ENCODE measurements at regions not wholly inside any gene's neighbourhood (a gene's known extent, or its start where the extent isn't known, plus 50 kb on each side); places are given as distances from the start of the nearest gene placed in this dataset.

DNA sequence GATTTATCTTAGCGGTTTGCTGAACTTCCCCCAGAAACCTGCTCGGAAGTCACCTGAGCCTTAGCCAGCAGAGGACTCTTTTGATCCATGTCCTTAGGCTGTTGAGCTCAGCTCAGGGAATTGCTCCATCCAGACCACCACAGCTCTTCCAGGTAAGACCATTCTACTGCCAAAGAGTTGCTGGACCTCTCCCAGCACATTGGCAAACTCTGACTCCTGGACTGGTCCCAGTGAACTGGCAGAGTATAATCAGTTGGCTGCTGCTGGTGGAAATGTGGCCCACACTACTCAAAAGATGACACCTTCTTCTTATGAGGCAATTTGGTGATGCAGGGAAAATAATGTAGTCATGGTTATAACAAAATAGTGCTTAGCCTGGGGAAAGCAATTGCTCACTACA is 308.8 kb upstream of the FIGN start:
- TF ChIP-seq, protein P1, sequence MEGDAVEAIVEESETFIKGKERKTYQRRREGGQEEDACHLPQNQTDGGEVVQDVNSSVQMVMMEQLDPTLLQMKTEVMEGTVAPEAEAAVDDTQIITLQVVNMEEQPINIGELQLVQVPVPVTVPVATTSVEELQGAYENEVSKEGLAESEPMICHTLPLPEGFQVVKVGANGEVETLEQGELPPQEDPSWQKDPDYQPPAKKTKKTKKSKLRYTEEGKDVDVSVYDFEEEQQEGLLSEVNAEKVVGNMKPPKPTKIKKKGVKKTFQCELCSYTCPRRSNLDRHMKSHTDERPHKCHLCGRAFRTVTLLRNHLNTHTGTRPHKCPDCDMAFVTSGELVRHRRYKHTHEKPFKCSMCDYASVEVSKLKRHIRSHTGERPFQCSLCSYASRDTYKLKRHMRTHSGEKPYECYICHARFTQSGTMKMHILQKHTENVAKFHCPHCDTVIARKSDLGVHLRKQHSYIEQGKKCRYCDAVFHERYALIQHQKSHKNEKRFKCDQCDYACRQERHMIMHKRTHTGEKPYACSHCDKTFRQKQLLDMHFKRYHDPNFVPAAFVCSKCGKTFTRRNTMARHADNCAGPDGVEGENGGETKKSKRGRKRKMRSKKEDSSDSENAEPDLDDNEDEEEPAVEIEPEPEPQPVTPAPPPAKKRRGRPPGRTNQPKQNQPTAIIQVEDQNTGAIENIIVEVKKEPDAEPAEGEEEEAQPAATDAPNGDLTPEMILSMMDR (IDR thresholded peaks at IDR 0.05; ENCODE audit: borderline replicate concordance, insufficient read depth, low read depth, low read length) = no peak

DNA sequence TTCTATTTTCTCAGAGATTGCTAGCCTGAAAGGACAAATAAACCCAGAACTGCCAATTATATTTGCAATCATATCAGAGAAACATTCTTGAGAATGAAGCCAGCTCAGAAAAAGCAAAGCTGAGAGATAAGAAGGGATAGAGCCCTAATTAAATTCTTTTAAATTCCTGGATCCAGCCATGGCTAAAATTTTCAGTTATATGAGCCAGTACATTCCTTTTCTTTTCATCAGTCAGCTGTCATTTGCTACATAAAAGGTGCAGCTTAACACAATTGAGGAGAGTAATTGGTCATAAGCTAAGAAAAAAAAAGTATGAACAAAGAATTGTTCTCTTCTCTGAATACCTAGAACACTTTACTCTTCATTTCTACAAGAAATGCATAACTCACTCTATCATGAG is 303.5 kb upstream of the FIGN start:
- H3K4me3 ChIP-seq (ENCODE audit: low read depth, low read length) = no peak overlapping the region
- TF ChIP-seq, protein P1 (IDR thresholded peaks at IDR 0.05; ENCODE audit: borderline replicate concordance, insufficient read depth, low read depth, low read length) = no peak

More for the DNA sequence above, 308.8 kb upstream of the FIGN start:
- H3K4me3 ChIP-seq (ENCODE audit: low read depth, low read length) = no peak overlapping the region

DNA sequence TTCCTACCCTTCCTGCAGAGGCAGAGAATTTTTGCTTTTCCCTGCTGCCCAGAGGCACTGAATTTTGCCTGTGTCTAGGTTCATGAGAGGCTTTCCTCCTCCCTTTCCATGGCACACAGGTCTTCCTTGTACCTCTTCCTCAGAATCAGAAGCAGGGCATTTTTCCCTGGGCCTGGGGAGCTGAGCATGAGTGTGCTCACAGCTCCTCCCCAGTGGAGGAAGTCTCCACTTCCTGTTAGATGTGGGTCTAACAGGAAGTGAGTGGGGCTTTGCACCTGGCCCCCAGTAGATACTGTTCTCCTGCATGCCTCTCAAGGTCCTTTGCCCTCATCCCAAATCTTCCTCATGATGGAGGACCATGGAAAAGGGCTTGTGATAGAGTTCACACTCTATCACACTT is 297.2 kb upstream of the FIGN start:
- TF ChIP-seq, protein P1 (IDR thresholded peaks at IDR 0.05; ENCODE audit: borderline replicate concordance, insufficient read depth, low read depth, low read length) = no peak

DNA sequence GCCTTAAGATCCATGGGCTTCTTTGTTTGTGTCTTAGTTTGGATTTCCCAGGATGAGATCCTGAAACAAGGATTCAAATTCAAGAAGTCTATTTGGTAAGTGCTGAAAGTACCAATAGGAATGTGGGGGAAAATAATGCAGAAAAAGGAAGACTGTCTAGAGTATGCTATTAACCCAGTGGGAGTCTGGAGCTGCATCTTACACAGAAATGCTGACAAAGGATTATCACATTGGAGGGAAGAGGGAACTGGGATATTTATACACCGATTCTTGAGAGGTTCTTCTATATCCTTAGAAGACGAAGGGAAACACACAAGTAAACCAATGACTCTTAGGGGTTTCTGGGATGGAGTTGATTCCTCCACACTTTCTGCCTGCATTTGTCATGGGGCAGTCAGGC is 294.8 kb upstream of the FIGN start:
- TF ChIP-seq, protein P1 (IDR thresholded peaks at IDR 0.05; ENCODE audit: borderline replicate concordance, insufficient read depth, low read depth, low read length) = no peak
- H3K4me3 ChIP-seq (ENCODE audit: low read depth, low read length) = no peak overlapping the region

More for the DNA sequence above, 297.2 kb upstream of the FIGN start:
- no peak overlapping the region for H3K4me3 ChIP-seq (ENCODE audit: low read depth, low read length)

DNA sequence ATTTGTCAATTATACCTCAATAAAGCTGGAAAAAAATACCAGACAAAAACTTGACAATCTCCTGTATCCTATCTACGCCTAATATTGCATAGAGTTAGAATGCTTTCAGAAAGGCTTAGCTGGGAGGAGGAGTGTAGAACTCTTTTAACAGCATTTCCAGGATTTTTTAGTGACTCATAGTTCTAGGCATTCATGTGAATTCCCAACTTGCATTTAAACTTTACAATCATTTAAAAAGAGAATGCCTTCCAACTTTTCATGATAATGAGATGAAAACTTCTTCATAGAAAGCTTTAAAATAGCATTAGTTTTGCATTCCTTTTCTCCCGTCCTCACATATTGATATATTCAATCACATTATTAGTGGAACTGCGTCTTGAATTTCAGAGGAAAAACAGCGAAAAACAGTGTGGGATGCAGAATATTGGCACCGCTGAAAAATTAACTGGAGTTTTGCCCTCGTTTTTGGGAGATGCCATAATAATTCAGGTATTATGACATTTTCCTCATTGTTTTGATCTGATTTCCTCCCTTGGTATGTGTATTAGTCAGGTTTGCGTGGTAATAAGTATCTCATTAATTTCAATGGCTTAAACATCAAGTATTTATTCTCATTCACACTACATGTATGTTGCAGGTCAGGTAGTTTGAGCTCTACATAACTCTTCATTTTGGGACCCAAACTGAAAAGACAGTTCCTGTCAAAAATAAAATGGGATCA is 293.2 kb upstream of the FIGN start:
- no peak overlapping the region for H3K4me3 ChIP-seq (ENCODE audit: low read depth, low read length)
- TF ChIP-seq, protein P1 (IDR thresholded peaks at IDR 0.05; ENCODE audit: borderline replicate concordance, insufficient read depth, low read depth, low read length) = no peak

DNA sequence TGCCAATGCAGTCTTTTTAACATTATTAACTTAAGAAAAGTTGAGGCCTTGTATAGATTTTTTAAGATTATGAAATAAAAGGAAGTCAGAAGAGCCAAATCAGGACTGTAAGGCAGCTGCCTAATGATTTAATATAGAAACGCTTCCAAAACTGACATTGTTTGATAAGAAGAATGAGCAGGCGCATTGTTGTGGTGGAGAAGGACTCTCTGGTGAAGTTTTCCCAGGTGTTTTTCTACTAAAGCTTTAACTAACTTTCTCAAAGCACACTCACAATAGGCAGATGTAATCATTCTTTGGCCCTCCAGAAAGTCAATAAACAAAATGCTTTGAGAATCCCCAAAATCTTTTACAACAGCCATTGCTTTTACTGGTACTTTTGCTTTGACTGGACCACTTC is 288.6 kb upstream of the FIGN start:
- H3K4me3 ChIP-seq (ENCODE audit: low read depth, low read length) = no peak overlapping the region
- TF ChIP-seq, protein P1 (IDR thresholded peaks at IDR 0.05; ENCODE audit: borderline replicate concordance, insufficient read depth, low read depth, low read length) = no peak

DNA sequence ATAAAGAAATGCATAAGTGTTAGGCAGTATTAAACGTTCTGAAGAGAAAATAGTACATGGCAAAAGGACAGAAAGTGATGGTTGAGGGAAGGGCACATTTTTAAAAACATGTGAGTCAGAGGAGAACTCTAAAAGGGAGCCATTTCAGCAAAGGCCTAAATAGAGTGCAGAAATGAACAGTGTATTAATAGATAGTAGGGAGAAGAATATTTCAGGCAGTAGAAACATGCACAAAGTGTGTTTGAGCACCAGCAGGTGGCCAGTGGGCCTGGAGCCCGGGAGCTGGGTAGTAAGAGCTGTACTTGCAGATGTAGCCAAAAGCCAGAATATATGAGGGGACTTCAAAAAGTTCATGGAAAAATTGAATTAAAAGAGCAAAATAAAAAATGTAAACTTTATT is 288.1 kb upstream of the FIGN start:
- TF ChIP-seq, protein P1 (IDR thresholded peaks at IDR 0.05; ENCODE audit: borderline replicate concordance, insufficient read depth, low read depth, low read length) = no peak
- H3K4me3 ChIP-seq (ENCODE audit: low read depth, low read length) = no peak overlapping the region
